Fibroblast of lung (primary cell): ENCODE measurements at regions not wholly inside any gene's neighbourhood (a gene's known extent, or its start where the extent isn't known, plus 50 kb on each side); places are given as distances from the start of the nearest gene placed in this dataset.

Experiments used
- DNase-seq, 2 donors: peaks; one replicate each; pipeline versions ENCODE4 v3.0.0 to v3.0.0-alpha.2; 2010; ENCODE audit warnings: low read depth in 2 of 2
- H2AFZ ChIP-seq: 2 replicates; pipeline ENCODE4 v1.5.1; 2012; ENCODE audit warnings: low read length, control low read depth, inconsistent platforms
- H3K27ac ChIP-seq: 2 replicates; pipeline ENCODE4 v1.5.1; 2011; ENCODE audit warnings: low read length, control low read depth; ENCODE audit not compliant: insufficient read depth
- H3K27me3 ChIP-seq: 2 replicates; pipeline ENCODE4 v1.5.1; 2011; ENCODE audit warnings: mild to moderate bottlenecking, low read length; ENCODE audit not compliant: control insufficient read depth, insufficient read depth
- H3K36me3 ChIP-seq: 2 replicates; pipeline ENCODE4 v1.5.1; 2011; ENCODE audit warnings: low read length; ENCODE audit not compliant: control insufficient read depth, insufficient read depth
- H3K4me1 ChIP-seq: 2 replicates; pipeline ENCODE4 v1.5.1; 2011; ENCODE audit warnings: low read length; ENCODE audit not compliant: control insufficient read depth, insufficient read depth; ENCODE audit errors: extremely low read depth
- H3K4me2 ChIP-seq: 2 replicates; pipeline ENCODE4 v1.5.1; 2011; ENCODE audit warnings: low read length, control low read depth; ENCODE audit not compliant: insufficient read depth; ENCODE audit errors: extremely low read depth
- H3K4me3 ChIP-seq, 4 experiments: fragments of 200-600 bp in 1 of 4; sonication (generic) in 1 of 4; replicated peaks in 1 of 4; 2 replicates each; pipeline ENCODE4 v1.5.1; 2011 to 2016; ENCODE audit warnings: low read length in 4 of 4, low read depth in 3 of 4, mild to moderate bottlenecking in 3 of 4, control low read depth in 2 of 4, inconsistent platforms in 1 of 4, mixed read lengths in 1 of 4; ENCODE audit not compliant: insufficient read depth in 1 of 4; ENCODE audit errors: control extremely low read depth in 1 of 4
- H3K79me2 ChIP-seq: 2 replicates; pipeline ENCODE4 v1.5.1; 2012; ENCODE audit warnings: mild to moderate bottlenecking, low read length, inconsistent platforms; ENCODE audit not compliant: control insufficient read depth, insufficient read depth
- H3K9ac ChIP-seq: 2 replicates; pipeline ENCODE4 v1.5.1; 2011; ENCODE audit warnings: mild to moderate bottlenecking, low read length, control low read depth; ENCODE audit not compliant: insufficient read depth
- H3K9me3 ChIP-seq: 2 replicates; pipeline ENCODE4 v1.5.1; 2012; ENCODE audit warnings: low read depth, low read length; ENCODE audit not compliant: control insufficient read depth, insufficient read depth
- H4K20me1 ChIP-seq: 2 replicates; pipeline ENCODE4 v1.5.1; 2011; ENCODE audit warnings: low read length; ENCODE audit not compliant: control insufficient read depth, insufficient read depth; ENCODE audit errors: extremely low read depth
- EZH2 ChIP-seq: IDR thresholded peaks from 2 replicates; pipeline ENCODE4 v1.5.1; 2012; ENCODE audit warnings: low read length, control low read depth, mild to moderate bottlenecking; ENCODE audit errors: missing control alignments
- TF ChIP-seq, protein P1 (sequence below), 2 donors: IDR thresholded peaks in 1 of 2; conservative IDR thresholded peaks in 1 of 2; 1 replicate in 1 of 2; 2 replicates in 1 of 2; pipeline ENCODE4 v1.5.1; 2011 to 2012; ENCODE audit warnings: low read length in 2 of 2, control low read depth in 1 of 2, inconsistent platforms in 1 of 2, low read depth in 1 of 2, mild to moderate bottlenecking in 1 of 2

DNA sequence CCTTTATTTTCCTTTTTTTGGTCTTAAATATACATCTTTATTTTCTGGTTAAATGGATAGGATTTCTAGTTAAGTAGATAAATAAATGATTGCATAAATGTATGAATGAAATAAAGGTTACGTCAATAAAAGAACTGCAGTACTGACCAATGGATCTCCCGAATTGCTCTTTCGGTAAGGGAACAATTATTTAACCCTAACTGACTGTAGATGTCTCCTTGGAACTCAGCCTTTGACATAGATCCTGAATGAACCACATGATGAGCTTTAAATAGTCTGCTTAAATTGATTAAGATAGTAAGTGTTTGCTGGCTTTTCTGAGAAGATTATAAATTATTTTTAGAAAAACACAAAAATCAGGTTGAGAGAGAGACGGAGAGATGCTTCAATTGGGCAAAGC lies 391.0 kb upstream of the SYT1 start:
- H3K27me3 ChIP-seq, result no peaks in the 10 kb centered on the region
- DNase-seq, result no peak
- no peak for TF ChIP-seq EZH2
- TF ChIP-seq, protein P1, sequence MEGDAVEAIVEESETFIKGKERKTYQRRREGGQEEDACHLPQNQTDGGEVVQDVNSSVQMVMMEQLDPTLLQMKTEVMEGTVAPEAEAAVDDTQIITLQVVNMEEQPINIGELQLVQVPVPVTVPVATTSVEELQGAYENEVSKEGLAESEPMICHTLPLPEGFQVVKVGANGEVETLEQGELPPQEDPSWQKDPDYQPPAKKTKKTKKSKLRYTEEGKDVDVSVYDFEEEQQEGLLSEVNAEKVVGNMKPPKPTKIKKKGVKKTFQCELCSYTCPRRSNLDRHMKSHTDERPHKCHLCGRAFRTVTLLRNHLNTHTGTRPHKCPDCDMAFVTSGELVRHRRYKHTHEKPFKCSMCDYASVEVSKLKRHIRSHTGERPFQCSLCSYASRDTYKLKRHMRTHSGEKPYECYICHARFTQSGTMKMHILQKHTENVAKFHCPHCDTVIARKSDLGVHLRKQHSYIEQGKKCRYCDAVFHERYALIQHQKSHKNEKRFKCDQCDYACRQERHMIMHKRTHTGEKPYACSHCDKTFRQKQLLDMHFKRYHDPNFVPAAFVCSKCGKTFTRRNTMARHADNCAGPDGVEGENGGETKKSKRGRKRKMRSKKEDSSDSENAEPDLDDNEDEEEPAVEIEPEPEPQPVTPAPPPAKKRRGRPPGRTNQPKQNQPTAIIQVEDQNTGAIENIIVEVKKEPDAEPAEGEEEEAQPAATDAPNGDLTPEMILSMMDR (conservative IDR thresholded peaks at IDR 0.05 in 1 of 2, IDR thresholded peaks at IDR 0.05 in 1 of 2; ENCODE audit: low read depth in 1 of 2, low read length in 2 of 2), result no peak
- H4K20me1 ChIP-seq, result no peaks in the 10 kb centered on the region
- no peak overlapping the region for H3K27ac ChIP-seq
- H3K4me2 ChIP-seq, result no peak overlapping the region
- H3K79me2 ChIP-seq, result no peaks in the 10 kb centered on the region
- no peaks in the 10 kb centered on the region for H3K4me1 ChIP-seq
- no peak overlapping the region for H3K9ac ChIP-seq
- H3K36me3 ChIP-seq, result no peaks in the 10 kb centered on the region
- H3K9me3 ChIP-seq, result no peaks in the 10 kb centered on the region
- H2AFZ ChIP-seq, result no peak overlapping the region
- no peak overlapping the region for H3K4me3 ChIP-seq

- no peaks in the 10 kb centered on the region for H3K9me3 ChIP-seq
- no peaks in the 10 kb centered on the region for H3K4me1 ChIP-seq
- no peak for TF ChIP-seq EZH2
- TF ChIP-seq, protein P1 (conservative IDR thresholded peaks at IDR 0.05 in 1 of 2, IDR thresholded peaks at IDR 0.05 in 1 of 2; ENCODE audit: low read depth in 1 of 2, low read length in 2 of 2), result no peak
- no peaks in the 10 kb centered on the region for H3K27me3 ChIP-seq
- H3K27ac ChIP-seq, result no peak overlapping the region
- DNase-seq, result no peak
- H2AFZ ChIP-seq, result no peak overlapping the region
- H3K36me3 ChIP-seq, result no peaks in the 10 kb centered on the region
- no peak overlapping the region for H3K4me2 ChIP-seq
- H3K4me3 ChIP-seq, result no peak overlapping the region
- H4K20me1 ChIP-seq, result no peaks in the 10 kb centered on the region
- no peaks in the 10 kb centered on the region for H3K79me2 ChIP-seq
- no peak overlapping the region for H3K9ac ChIP-seq
These were observed 380.7 kb upstream of the SYT1 start for GRCh38 chr12:78483767-78484315.

GRCh38 chr12:78489990-78490389 lies 374.6 kb upstream of the SYT1 start:
- H3K4me2 ChIP-seq, result no peak overlapping the region
- no peaks in the 10 kb centered on the region for H4K20me1 ChIP-seq
- H3K79me2 ChIP-seq, result no peaks in the 10 kb centered on the region
- no peaks in the 10 kb centered on the region for H3K4me1 ChIP-seq
- no peak for TF ChIP-seq EZH2
- H3K36me3 ChIP-seq, result no peaks in the 10 kb centered on the region
- H3K27ac ChIP-seq, result no peak overlapping the region
- H3K4me3 ChIP-seq, result no peak overlapping the region
- no peak overlapping the region for H2AFZ ChIP-seq
- peak in 1 of 2 donors; percentile 52 for DNase-seq
- H3K27me3 ChIP-seq, result no peaks in the 10 kb centered on the region
- H3K9ac ChIP-seq, result no peak overlapping the region
- H3K9me3 ChIP-seq, result no peaks in the 10 kb centered on the region
